ENCODE measurements at regions not wholly inside any gene's neighbourhood (a gene's known extent, or its start where the extent isn't known, plus 50 kb on each side); places are given as distances from the start of the nearest gene placed in this dataset.

DNA sequence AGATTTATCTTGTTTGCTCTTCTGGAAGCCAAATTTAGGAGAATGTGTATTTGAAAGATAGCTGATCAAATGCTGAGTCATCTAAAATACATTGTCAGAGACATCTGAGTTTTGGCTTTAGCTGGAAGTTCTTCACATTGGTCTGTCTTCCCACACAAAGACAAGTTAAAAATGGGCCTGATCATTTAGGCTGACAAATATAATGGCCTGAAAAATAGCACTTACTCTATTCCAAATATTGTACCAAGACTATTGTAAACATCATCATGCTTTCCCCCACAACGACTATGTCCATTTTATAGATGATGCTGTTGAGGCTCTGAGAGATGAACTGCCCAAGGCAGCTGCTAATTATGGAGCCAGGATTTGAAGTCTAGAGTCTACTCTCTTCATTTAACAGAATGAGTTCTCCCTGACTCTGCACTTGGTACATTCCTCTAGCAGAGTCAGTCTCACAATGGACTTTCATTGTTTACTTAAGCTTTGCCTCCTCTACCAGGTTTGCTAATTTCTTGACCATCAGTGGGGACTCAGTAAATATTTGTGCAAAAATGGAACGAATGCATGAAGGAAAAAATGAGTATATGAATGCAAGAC is 619.4 kb upstream of the KLF4 start (continued):
- TF ChIP-seq MATR3 (CRISPR knock-in tag; IDR thresholded peaks at IDR 0.05) (no peak), MAFK (conservative IDR thresholded peaks at IDR 0.05 in 1 of 2, IDR thresholded peaks at IDR 0.05 in 1 of 2; ENCODE audit: low read length in 2 of 2) (peak; percentile 95 to 98), ZNF839 (CRISPR knock-in tag; IDR thresholded peaks at IDR 0.05; ENCODE audit: borderline replicate concordance) (no peak), KDM1A (CRISPR knock-in tag; IDR thresholded peaks at IDR 0.05) (no peak), STAT5B (CRISPR knock-in tag; IDR thresholded peaks at IDR 0.05) (no peak), PPARG (CRISPR knock-in tag; conservative IDR thresholded peaks at IDR 0.05) (no peak), MAF1 (CRISPR knock-in tag; IDR thresholded peaks at IDR 0.05; ENCODE audit: borderline replicate concordance) (no peak), RBFOX2 (IDR thresholded peaks at IDR 0.05; ENCODE audit: low read depth, low read length) (no peak), ZBTB38 (CRISPR knock-in tag; IDR thresholded peaks at IDR 0.05) (no peak), TEAD3 (CRISPR knock-in tag; optimal IDR thresholded peaks at IDR 0.05; ENCODE audit: borderline replicate concordance) (peak; percentile 17), FOXK1 (CRISPR knock-in tag; IDR thresholded peaks at IDR 0.05; ENCODE audit: borderline replicate concordance, low read depth) (no peak), HCFC1 (IDR thresholded peaks at IDR 0.05; ENCODE audit: low read depth, low read length) (no peak), GZF1 (CRISPR knock-in tag; IDR thresholded peaks at IDR 0.05) (no peak), BHLHE40 (IDR thresholded peaks at IDR 0.05; ENCODE audit: low read length) (no peak), NFE2L2 (IDR thresholded peaks at IDR 0.05; ENCODE audit: low read length) (peak; percentile 56; the same call in 1 of the 2 replicates)
- TF ChIP-seq, protein P1, sequence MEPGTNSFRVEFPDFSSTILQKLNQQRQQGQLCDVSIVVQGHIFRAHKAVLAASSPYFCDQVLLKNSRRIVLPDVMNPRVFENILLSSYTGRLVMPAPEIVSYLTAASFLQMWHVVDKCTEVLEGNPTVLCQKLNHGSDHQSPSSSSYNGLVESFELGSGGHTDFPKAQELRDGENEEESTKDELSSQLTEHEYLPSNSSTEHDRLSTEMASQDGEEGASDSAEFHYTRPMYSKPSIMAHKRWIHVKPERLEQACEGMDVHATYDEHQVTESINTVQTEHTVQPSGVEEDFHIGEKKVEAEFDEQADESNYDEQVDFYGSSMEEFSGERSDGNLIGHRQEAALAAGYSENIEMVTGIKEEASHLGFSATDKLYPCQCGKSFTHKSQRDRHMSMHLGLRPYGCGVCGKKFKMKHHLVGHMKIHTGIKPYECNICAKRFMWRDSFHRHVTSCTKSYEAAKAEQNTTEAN (CRISPR knock-in tag; conservative IDR thresholded peaks at IDR 0.05), result no peak
- TF ChIP-seq, protein P2, sequence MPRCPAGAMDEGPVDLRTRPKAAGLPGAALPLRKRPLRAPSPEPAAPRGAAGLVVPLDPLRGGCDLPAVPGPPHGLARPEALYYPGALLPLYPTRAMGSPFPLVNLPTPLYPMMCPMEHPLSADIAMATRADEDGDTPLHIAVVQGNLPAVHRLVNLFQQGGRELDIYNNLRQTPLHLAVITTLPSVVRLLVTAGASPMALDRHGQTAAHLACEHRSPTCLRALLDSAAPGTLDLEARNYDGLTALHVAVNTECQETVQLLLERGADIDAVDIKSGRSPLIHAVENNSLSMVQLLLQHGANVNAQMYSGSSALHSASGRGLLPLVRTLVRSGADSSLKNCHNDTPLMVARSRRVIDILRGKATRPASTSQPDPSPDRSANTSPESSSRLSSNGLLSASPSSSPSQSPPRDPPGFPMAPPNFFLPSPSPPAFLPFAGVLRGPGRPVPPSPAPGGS (CRISPR knock-in tag; IDR thresholded peaks at IDR 0.05), result no peak
- TF ChIP-seq, protein P3, sequence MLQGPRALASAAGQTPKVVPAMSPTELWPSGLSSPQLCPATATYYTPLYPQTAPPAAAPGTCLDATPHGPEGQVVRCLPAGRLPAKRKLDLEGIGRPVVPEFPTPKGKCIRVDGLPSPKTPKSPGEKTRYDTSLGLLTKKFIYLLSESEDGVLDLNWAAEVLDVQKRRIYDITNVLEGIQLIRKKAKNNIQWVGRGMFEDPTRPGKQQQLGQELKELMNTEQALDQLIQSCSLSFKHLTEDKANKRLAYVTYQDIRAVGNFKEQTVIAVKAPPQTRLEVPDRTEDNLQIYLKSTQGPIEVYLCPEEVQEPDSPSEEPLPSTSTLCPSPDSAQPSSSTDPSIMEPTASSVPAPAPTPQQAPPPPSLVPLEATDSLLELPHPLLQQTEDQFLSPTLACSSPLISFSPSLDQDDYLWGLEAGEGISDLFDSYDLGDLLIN (CRISPR knock-in tag; IDR thresholded peaks at IDR 0.05; ENCODE audit: borderline replicate concordance), result no peak
- TF ChIP-seq, protein P4, sequence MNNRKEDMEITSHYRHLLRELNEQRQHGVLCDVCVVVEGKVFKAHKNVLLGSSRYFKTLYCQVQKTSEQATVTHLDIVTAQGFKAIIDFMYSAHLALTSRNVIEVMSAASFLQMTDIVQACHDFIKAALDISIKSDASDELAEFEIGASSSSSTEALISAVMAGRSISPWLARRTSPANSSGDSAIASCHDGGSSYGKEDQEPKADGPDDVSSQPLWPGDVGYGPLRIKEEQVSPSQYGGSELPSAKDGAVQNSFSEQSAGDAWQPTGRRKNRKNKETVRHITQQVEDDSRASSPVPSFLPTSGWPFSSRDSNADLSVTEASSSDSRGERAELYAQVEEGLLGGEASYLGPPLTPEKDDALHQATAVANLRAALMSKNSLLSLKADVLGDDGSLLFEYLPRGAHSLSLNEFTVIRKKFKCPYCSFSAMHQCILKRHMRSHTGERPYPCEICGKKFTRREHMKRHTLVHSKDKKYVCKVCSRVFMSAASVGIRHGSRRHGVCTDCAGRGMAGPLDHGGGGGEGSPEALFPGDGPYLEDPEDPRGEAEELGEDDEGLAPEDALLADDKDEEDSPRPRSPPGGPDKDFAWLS (CRISPR knock-in tag; IDR thresholded peaks at IDR 0.05; ENCODE audit: borderline replicate concordance), result no peak
- TF ChIP-seq, protein P5, sequence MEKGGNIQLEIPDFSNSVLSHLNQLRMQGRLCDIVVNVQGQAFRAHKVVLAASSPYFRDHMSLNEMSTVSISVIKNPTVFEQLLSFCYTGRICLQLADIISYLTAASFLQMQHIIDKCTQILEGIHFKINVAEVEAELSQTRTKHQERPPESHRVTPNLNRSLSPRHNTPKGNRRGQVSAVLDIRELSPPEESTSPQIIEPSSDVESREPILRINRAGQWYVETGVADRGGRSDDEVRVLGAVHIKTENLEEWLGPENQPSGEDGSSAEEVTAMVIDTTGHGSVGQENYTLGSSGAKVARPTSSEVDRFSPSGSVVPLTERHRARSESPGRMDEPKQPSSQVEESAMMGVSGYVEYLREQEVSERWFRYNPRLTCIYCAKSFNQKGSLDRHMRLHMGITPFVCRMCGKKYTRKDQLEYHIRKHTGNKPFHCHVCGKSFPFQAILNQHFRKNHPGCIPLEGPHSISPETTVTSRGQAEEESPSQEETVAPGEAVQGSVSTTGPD (CRISPR knock-in tag; IDR thresholded peaks at IDR 0.05), result no peak
- TF ChIP-seq, protein P6, sequence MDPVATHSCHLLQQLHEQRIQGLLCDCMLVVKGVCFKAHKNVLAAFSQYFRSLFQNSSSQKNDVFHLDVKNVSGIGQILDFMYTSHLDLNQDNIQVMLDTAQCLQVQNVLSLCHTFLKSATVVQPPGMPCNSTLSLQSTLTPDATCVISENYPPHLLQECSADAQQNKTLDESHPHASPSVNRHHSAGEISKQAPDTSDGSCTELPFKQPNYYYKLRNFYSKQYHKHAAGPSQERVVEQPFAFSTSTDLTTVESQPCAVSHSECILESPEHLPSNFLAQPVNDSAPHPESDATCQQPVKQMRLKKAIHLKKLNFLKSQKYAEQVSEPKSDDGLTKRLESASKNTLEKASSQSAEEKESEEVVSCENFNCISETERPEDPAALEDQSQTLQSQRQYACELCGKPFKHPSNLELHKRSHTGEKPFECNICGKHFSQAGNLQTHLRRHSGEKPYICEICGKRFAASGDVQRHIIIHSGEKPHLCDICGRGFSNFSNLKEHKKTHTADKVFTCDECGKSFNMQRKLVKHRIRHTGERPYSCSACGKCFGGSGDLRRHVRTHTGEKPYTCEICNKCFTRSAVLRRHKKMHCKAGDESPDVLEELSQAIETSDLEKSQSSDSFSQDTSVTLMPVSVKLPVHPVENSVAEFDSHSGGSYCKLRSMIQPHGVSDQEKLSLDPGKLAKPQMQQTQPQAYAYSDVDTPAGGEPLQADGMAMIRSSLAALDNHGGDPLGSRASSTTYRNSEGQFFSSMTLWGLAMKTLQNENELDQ (CRISPR knock-in tag; IDR thresholded peaks at IDR 0.05; ENCODE audit: borderline replicate concordance), result no peak

All from HepG2 (cell line).